ENCODE measurements at regions not wholly inside any gene's neighbourhood (a gene's known extent, or its start where the extent isn't known, plus 50 kb on each side); places are given as distances from the start of the nearest gene placed in this dataset.

GRCh38 chr19:33910922-33911321 lies 114.3 kb downstream of the KCTD15 start:
- H3K27me3 Mint-ChIP-seq: peaks cover 61% of the 10 kb centered on the region
- H3K4me1 ChIP-seq (ENCODE audit: insufficient read depth, low read length): peaks cover 10% of the 10 kb centered on the region
- peaks cover 0 to 4% of the 10 kb centered on the region in 2 experiments for H3K9me3 ChIP-seq (ENCODE audit: control insufficient read depth in 1 of 2, insufficient read depth in 1 of 2, low read length in 2 of 2)
- H3K4me3 ChIP-seq (ENCODE audit: low read length): no peak overlapping the region
- ChIA-PET CTCF (no interaction called here), POLR2A (no interaction called here)
- no peaks in the 10 kb centered on the region for H3K9me3 Mint-ChIP-seq
- DNase-seq (no peak), ATAC-seq (ENCODE audit: poor library complexity) (no peak)
- H3K36me3 ChIP-seq (ENCODE audit: insufficient read depth, low read length): no peaks in the 10 kb centered on the region
- no peaks in the 10 kb centered on the region for H3K36me3 Mint-ChIP-seq (ENCODE audit: low read depth)
- H3K27ac Mint-ChIP-seq: no peak overlapping the region
- peaks cover 18 to 30% of the 10 kb centered on the region in 2 experiments for H3K27me3 ChIP-seq (ENCODE audit: control insufficient read depth in 1 of 2, insufficient read depth in 2 of 2, low read length in 2 of 2)
- H3K27ac ChIP-seq (ENCODE audit: low read depth in 1 of 2, low read length in 2 of 2): no peak overlapping the region
- intact Hi-C loops (cut with DNase I, micrococcal nuclease): no loop called here
- no peak overlapping the region for H3K4me3 Mint-ChIP-seq
- H3K4me1 Mint-ChIP-seq (ENCODE audit: low read depth): no peaks in the 10 kb centered on the region
- TF ChIP-seq CTCF (IDR thresholded peaks at IDR 0.05): no peak

DNA sequence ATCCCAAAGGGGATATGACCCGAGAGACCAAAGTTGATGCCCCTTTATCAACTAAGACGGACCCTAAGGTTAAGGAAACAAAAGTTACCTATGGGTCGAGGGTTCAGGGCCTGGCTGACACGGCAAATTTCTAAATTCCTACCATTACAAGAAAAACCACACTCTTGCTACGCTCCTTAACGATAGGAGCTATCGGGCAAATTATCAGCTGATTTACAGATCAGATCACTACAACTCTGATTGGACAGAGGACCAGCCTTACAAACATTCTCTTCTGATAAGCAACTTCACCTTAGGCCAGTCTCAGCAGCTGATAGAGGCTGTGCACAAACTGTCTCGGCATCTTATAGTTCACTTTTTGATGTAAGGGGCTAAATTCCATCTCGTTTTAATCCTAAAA lies 117.9 kb downstream of the KCTD15 start:
- no peaks in the 10 kb centered on the region for H3K4me1 Mint-ChIP-seq (ENCODE audit: low read depth)
- H3K27me3 ChIP-seq (ENCODE audit: control insufficient read depth in 1 of 2, insufficient read depth in 2 of 2, low read length in 2 of 2): peaks cover 0 to 8% of the 10 kb centered on the region in 2 experiments
- H3K9me3 ChIP-seq (ENCODE audit: control insufficient read depth in 1 of 2, insufficient read depth in 1 of 2, low read length in 2 of 2): no peaks in the 10 kb centered on the region
- H3K4me3 ChIP-seq (ENCODE audit: low read length): no peak overlapping the region
- intact Hi-C loops (cut with DNase I, micrococcal nuclease): no loop called here
- ChIA-PET CTCF (no interaction called here), POLR2A (no interaction called here)
- H3K27ac ChIP-seq (ENCODE audit: low read depth in 1 of 2, low read length in 2 of 2): no peak overlapping the region
- no peaks in the 10 kb centered on the region for H3K36me3 ChIP-seq (ENCODE audit: insufficient read depth, low read length)
- DNase-seq: no peak
- H3K27ac Mint-ChIP-seq: no peak overlapping the region
- H3K4me1 ChIP-seq (ENCODE audit: insufficient read depth, low read length): no peaks in the 10 kb centered on the region
- peaks cover 1% of the 10 kb centered on the region for H3K9me3 Mint-ChIP-seq
- H3K27me3 Mint-ChIP-seq: peaks cover 58% of the 10 kb centered on the region
- ATAC-seq (ENCODE audit: poor library complexity): no peak
- TF ChIP-seq CTCF (IDR thresholded peaks at IDR 0.05): no peak
- no peak overlapping the region for H3K4me3 Mint-ChIP-seq
- H3K36me3 Mint-ChIP-seq (ENCODE audit: low read depth): no peaks in the 10 kb centered on the region

DNA sequence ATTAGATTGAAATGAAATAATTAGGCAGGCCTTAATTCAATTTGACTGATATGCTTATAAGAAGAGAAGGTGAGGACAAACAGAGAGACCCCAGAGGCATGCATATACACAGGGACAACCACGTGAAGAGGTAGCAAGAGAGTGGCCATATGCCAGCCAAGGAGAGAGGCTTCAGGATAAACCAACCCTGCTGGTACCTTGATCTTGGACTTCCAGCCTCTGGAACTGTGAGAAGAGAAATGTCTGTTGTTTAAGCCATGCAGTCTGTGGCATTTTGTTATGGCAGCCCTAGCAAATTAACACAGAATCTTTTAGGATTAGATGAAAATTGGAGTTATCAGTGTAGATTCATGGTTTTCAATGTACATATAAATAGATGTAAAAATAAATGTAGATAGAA lies 120.1 kb downstream of the KCTD15 start:
- Mint-ChIP-seq H3K9me3 (peaks cover 1% of the 10 kb centered on the region), H3K27ac (no peak overlapping the region), H3K36me3 (ENCODE audit: low read depth) (no peaks in the 10 kb centered on the region), H3K27me3 (peaks cover 55% of the 10 kb centered on the region), H3K4me3 (no peak overlapping the region), H3K4me1 (ENCODE audit: low read depth) (no peaks in the 10 kb centered on the region)
- H3K9me3 ChIP-seq (ENCODE audit: control insufficient read depth in 1 of 2, insufficient read depth in 1 of 2, low read length in 2 of 2): no peaks in the 10 kb centered on the region
- no peaks in the 10 kb centered on the region for H3K36me3 ChIP-seq (ENCODE audit: insufficient read depth, low read length)
- H3K27me3 ChIP-seq (ENCODE audit: control insufficient read depth in 1 of 2, insufficient read depth in 2 of 2, low read length in 2 of 2): peaks cover 0 to 8% of the 10 kb centered on the region in 2 experiments
- DNase-seq (no peak), ATAC-seq (ENCODE audit: poor library complexity) (no peak)
- TF ChIP-seq CTCF (IDR thresholded peaks at IDR 0.05): no peak
- no peak overlapping the region for H3K4me3 ChIP-seq (ENCODE audit: low read length)
- no peaks in the 10 kb centered on the region for H3K4me1 ChIP-seq (ENCODE audit: insufficient read depth, low read length)
- ChIA-PET CTCF (no interaction called here), POLR2A (no interaction called here)
- intact Hi-C loops (cut with DNase I, micrococcal nuclease): no loop called here
- no peak overlapping the region for H3K27ac ChIP-seq (ENCODE audit: low read depth in 1 of 2, low read length in 2 of 2)

Data from CD4-positive, alpha-beta T cell (primary cell).